ENCODE measurements at regions not wholly inside any gene's neighbourhood (a gene's known extent, or its start where the extent isn't known, plus 50 kb on each side); places are given as distances from the start of the nearest gene placed in this dataset.

DNA sequence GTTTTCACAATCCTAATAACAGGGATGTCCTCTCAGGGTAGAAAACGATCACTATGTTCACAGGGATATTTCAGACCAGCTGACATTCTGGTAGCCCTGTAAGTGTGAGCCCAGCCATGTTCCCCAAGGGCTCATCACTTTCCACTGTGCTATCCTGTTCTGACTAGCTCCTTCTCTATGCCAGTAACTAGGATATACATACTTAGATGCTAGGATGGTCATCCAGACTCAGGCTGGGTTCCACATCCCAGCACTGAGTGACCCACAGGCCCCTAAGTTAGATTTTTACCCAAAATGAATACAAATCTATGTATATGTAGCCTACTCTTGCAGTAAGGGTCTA lies 83.0 kb downstream of the CD164 start:
- Histone ChIP-seq H2BK20ac (ENCODE audit: low read length) (no peak overlapping the region), H3K4ac (replicated peaks; ENCODE audit: insufficient read length, low read depth, low read length) (no peak overlapping the region), H3K4me2 (ENCODE audit: insufficient read depth in 1 of 2, low read depth in 2 of 2, low read length in 2 of 2) (no peak overlapping the region), H2BK120ac (replicated peaks; ENCODE audit: low read depth, low read length) (no peak overlapping the region), H2AK5ac (ENCODE audit: low read depth, low read length) (no peak overlapping the region), H4K20me1 (replicated peaks in 1 of 2; ENCODE audit: control insufficient read depth in 1 of 2, insufficient read depth in 2 of 2, low read length in 2 of 2) (no peaks in the 10 kb centered on the region), H4K8ac (ENCODE audit: extremely low read depth, insufficient read depth, low read length) (no peak overlapping the region; the same call in 1 of the 2 replicates), H3K27ac (ENCODE audit: low read depth, low read length) (no peak overlapping the region), H3K23ac (ENCODE audit: insufficient read length) (no peak overlapping the region), H3K79me2 (ENCODE audit: control insufficient read depth in 1 of 2, insufficient read depth in 2 of 2, low read length in 2 of 2) (no peaks in the 10 kb centered on the region), H3K9me3 (ENCODE audit: insufficient read depth in 2 of 2, low read depth in 1 of 2, low read length in 1 of 2) (no peaks in the 10 kb centered on the region), H3K23me2 (ENCODE audit: low read depth, low read length) (no peaks in the 10 kb centered on the region), H3K4me3 (ENCODE audit: extremely low read depth in 1 of 4, insufficient read depth in 2 of 4, low read depth in 3 of 4, low read length in 4 of 4) (no peak overlapping the region), H3K27me3 (replicated peaks in 1 of 4; ENCODE audit: control insufficient read depth in 3 of 4, extremely low read depth in 1 of 4, insufficient read depth in 3 of 4, low read length in 3 of 4) (0 out of 7 replicates have a peak, but pooled peaks cover 0 to 3% (median 0%) of the 10 kb centered on the region in 4 experiments), H4K91ac (replicated peaks; ENCODE audit: insufficient read length, low read length) (no peak overlapping the region), H3K4me1 (replicated peaks in 1 of 4; ENCODE audit: control insufficient read depth in 3 of 4, insufficient read depth in 4 of 4, low read length in 3 of 4) (peaks cover 0 to 6% (median 3%) of the 10 kb centered on the region in 4 experiments; a peak in 4 of 7 replicates), H3K9ac (replicated peaks in 1 of 4; ENCODE audit: extremely low read depth in 1 of 4, low read depth in 3 of 4, low read length in 3 of 4) (no peak overlapping the region), H3K79me1 (ENCODE audit: low read depth, low read length) (no peaks in the 10 kb centered on the region), H2BK12ac (ENCODE audit: low read depth, low read length) (no peak overlapping the region), H3K56ac (replicated peaks; ENCODE audit: insufficient read length, low read depth, low read length) (no peak overlapping the region), H2AFZ (ENCODE audit: low read length) (no peak overlapping the region), H2BK15ac (ENCODE audit: low read length) (no peak overlapping the region), H3K36me3 (ENCODE audit: control insufficient read depth in 2 of 4, insufficient read depth in 4 of 4, low read length in 3 of 4) (no peaks in the 10 kb centered on the region), H3K14ac (ENCODE audit: insufficient read length) (no peak overlapping the region), H3K18ac (ENCODE audit: extremely low read depth, low read length) (no peak overlapping the region), H2BK5ac (ENCODE audit: low read depth, low read length) (no peak overlapping the region), H4K5ac (ENCODE audit: insufficient read length, low read depth, low read length) (no peak overlapping the region)
- no peak for DNase-seq (ENCODE audit: low read depth in 1 of 2, low spot score in 2 of 2)
- ChIA-PET CTCF (ENCODE audit: partially characterized antibody) (no interaction called here), POLR2A (ENCODE audit: partially characterized antibody) (no interaction called here)
- FAIRE-seq: no peak
- WGBS, 2 experiments (ENCODE audit: extremely low coverage in 1 of 2, insufficient coverage in 1 of 2, insufficient read length in 1 of 2, insufficient replicate concordance in 2 of 2, low coverage in 1 of 2, low lambda C conversion rate in 2 of 2, missing lambda C conversion rate in 1 of 2): 79% methylated on average over 1 of the region's 1 CpG; no CpG with 5 or more reads in 1 of the 2 experiments
- TF ChIP-seq CHD1 (IDR thresholded peaks at IDR 0.05; ENCODE audit: low read depth, low read length) (no peak), RBBP5 (IDR thresholded peaks at IDR 0.05; ENCODE audit: borderline replicate concordance, low read depth, low read length) (no peak), ZNF274 (IDR thresholded peaks at IDR 0.05; ENCODE audit: borderline replicate concordance, extremely low read depth, low read length) (no peak), TAF1 (IDR thresholded peaks at IDR 0.05; ENCODE audit: low read depth, low read length) (no peak), CREB1 (IDR thresholded peaks at IDR 0.05) (no peak)
